Renal cortical epithelial cell (primary cell): ENCODE measurements at regions not wholly inside any gene's neighbourhood (a gene's known extent, or its start where the extent isn't known, plus 50 kb on each side); places are given as distances from the start of the nearest gene placed in this dataset.
"Not testable (repeated sequence)": the region's sequence is repeated elsewhere in the genome, so short reads cannot be mapped to it uniquely, and the experiment has no call there.

ENCODE experiments used
- DNase-seq: peaks from one replicate; pipeline ENCODE4 v3.0.0-alpha.2; 2011; ENCODE audit warnings: low read depth

GRCh38 chrX:65610481-65610880 lies 57.0 kb upstream of the MSN start:
- DNase-seq = no peak

- no peak for DNase-seq
These were observed 57.4 kb upstream of the MSN start for GRCh38 chrX:65610040-65610439.

GRCh38 chrX:65609237-65609636 lies 58.2 kb upstream of the MSN start:
- no peak for DNase-seq

GRCh38 chrX:65608026-65608425 lies 59.4 kb upstream of the MSN start:
- DNase-seq = no peak

GRCh38 chrX:65607070-65607742 lies 60.2 kb upstream of the MSN start:
- DNase-seq = peak; percentile 61

- DNase-seq = no peak
These were observed 65.3 kb upstream of the MSN start for GRCh38 chrX:65602221-65602560.

GRCh38 chrX:65601530-65602220 lies 65.8 kb upstream of the MSN start:
- DNase-seq = peak; percentile 84

- DNase-seq = no peak
These were observed 66.3 kb upstream of the MSN start for GRCh38 chrX:65601126-65601525.

GRCh38 chrX:65600106-65600505 lies 65.5 kb upstream of the LAS1L start:
- no peak for DNase-seq

- no peak for DNase-seq
These were observed 64.1 kb upstream of the LAS1L start for GRCh38 chrX:65598559-65599147.

- DNase-seq = peak; percentile 58
These were observed 61.9 kb upstream of the LAS1L start for GRCh38 chrX:65596270-65597034.

GRCh38 chrX:65595460-65595876 lies 60.9 kb upstream of the LAS1L start:
- peak; percentile 87 for DNase-seq

- DNase-seq = no peak
These were observed 56.6 kb upstream of the LAS1L start for GRCh38 chrX:65591206-65591605.

GRCh38 chrX:65589304-65589703 lies 54.7 kb upstream of the LAS1L start:
- no peak for DNase-seq

GRCh38 chrX:65588795-65589194 lies 54.2 kb upstream of the LAS1L start:
- DNase-seq = no peak

- DNase-seq = peak; percentile 45
These were observed 53.3 kb upstream of the LAS1L start for GRCh38 chrX:65587616-65588526.

GRCh38 chrX:65586491-65586890 lies 51.9 kb upstream of the LAS1L start:
- peak; percentile 3 for DNase-seq

- not testable (repeated sequence) for DNase-seq
These were observed 50.6 kb upstream of the LAS1L start for GRCh38 chrX:65585226-65585625.
